ENCODE measurements at regions not wholly inside any gene's neighbourhood (a gene's known extent, or its start where the extent isn't known, plus 50 kb on each side); places are given as distances from the start of the nearest gene placed in this dataset.

- DNase-seq (ENCODE audit: low read depth in 1 of 2, low spot score in 1 of 2) (no peak), ATAC-seq (0 out of 6 replicates have a peak, but pooled peaks of 1 of the 2 experiments have one; percentile 30), FAIRE-seq (no peak)
- WGBS (ENCODE audit: missing lambda C conversion rate): 37% methylated on average over 4 of the region's 4 CpGs
- Histone ChIP-seq H3K4me2 (no peak overlapping the region), H3K27ac (no peak overlapping the region), H3K9me3 (peaks cover 18% of the 10 kb centered on the region; the same call in 2 of the 3 replicates), H3K4me3 (no peak overlapping the region), H3K4me1 (no peaks in the 10 kb centered on the region)
- CTCF ChIA-PET: interaction anchor here (0.8 to 3.1 kb wide), 7 partner anchors 8 to 84 kb away, joined by 3 to 11 read pairs (median 5); no protein-coding TSS in a partner anchor
- TF ChIP-seq HOXB13 (CRISPR knock-in tag; IDR thresholded peaks at IDR 0.05; ENCODE audit: low read depth) (no peak), POLR2A (IDR thresholded peaks at IDR 0.05; ENCODE audit: low read length) (no peak), KDM1A (IDR thresholded peaks at IDR 0.05; ENCODE audit: low read depth) (no peak), CTCF (IDR thresholded peaks at IDR 0.05) (no peak), GATA3 (IDR thresholded peaks at IDR 0.05; ENCODE audit: borderline replicate concordance) (no peak), HOXA7 (CRISPR knock-in tag; IDR thresholded peaks at IDR 0.05) (no peak), CHD2 (IDR thresholded peaks at IDR 0.05; ENCODE audit: low read length, partially characterized antibody) (no peak), CBX2 (IDR thresholded peaks at IDR 0.05; ENCODE audit: borderline replicate concordance, low read depth) (no peak), E2F6 (IDR thresholded peaks at IDR 0.05; ENCODE audit: borderline replicate concordance, low read depth) (no peak), ESRRA (IDR thresholded peaks at IDR 0.05; ENCODE audit: borderline replicate concordance, low read length) (no peak), HDAC2 (IDR thresholded peaks at IDR 0.05) (no peak), HES2 (IDR thresholded peaks at IDR 0.05) (no peak), POLR2AphosphoS2 (conservative IDR thresholded peaks at IDR 0.05; ENCODE audit: low read length) (no peak), RNF2 (IDR thresholded peaks at IDR 0.05; ENCODE audit: borderline replicate concordance, low read depth) (no peak)
- POLR2A ChIA-PET: no interaction called here
Observed at GRCh38 chr2:74751981-74752851, 81.7 kb upstream of the HK2 start.

GRCh38 chr2:74755386-74755785, 78.5 kb upstream of the HK2 start:
- TF ChIP-seq CHD4 (IDR thresholded peaks at IDR 0.05; ENCODE audit: borderline replicate concordance): no peak
- no peak for TF ChIP-seq EP300 (IDR thresholded peaks at IDR 0.05)
- WGBS (ENCODE audit: missing lambda C conversion rate): 41% methylated on average over 4 of the region's 4 CpGs
- POLR2A ChIA-PET: no interaction called here
- no peak for FAIRE-seq
- Histone ChIP-seq H3K9me3 (peaks cover 24% of the 10 kb centered on the region), H3K4me2 (no peak overlapping the region), H3K27ac (no peak overlapping the region), H3K4me3 (no peak overlapping the region), H3K4me1 (no peaks in the 10 kb centered on the region)
- no peak for ATAC-seq
- DNase-seq (ENCODE audit: low read depth in 1 of 2, low spot score in 1 of 2): no peak
- CTCF ChIA-PET: interaction anchor here (0.7 kb wide), 1 partner anchor 11 kb away, joined by 3 read pairs; no protein-coding TSS in a partner anchor

GRCh38 chr2:74756356-74756890, 77.5 kb upstream of the HK2 start:
- ATAC-seq: no peak
- Histone ChIP-seq H3K4me2 (no peak overlapping the region), H3K9me3 (peaks cover 24% of the 10 kb centered on the region), H3K4me1 (no peaks in the 10 kb centered on the region), H3K27ac (no peak overlapping the region), H3K4me3 (no peak overlapping the region)
- ChIA-PET CTCF (interaction anchor here (1.3 kb wide), 1 partner anchor 41 kb away, joined by 3 read pairs; no protein-coding TSS in a partner anchor), POLR2A (no interaction called here)
- TF ChIP-seq CBX8 (IDR thresholded peaks at IDR 0.05): no peak
- no peak for TF ChIP-seq RFX5 (IDR thresholded peaks at IDR 0.05)
- no peak for TF ChIP-seq RAD21 (conservative IDR thresholded peaks at IDR 0.05 in 1 of 2, IDR thresholded peaks at IDR 0.05 in 1 of 2)
- no peak for TF ChIP-seq ZFP36 (IDR thresholded peaks at IDR 0.05; ENCODE audit: borderline replicate concordance, partially characterized antibody)
- TF ChIP-seq ELK1 (IDR thresholded peaks at IDR 0.05; ENCODE audit: low read depth, low read length): no peak
- TF ChIP-seq MAZ (IDR thresholded peaks at IDR 0.05; ENCODE audit: borderline replicate concordance, low read depth, low read length): no peak
- TF ChIP-seq POLR2AphosphoS2 (conservative IDR thresholded peaks at IDR 0.05; ENCODE audit: low read length): no peak
- TF ChIP-seq E2F6 (IDR thresholded peaks at IDR 0.05; ENCODE audit: borderline replicate concordance, low read depth): no peak
- no peak for FAIRE-seq
- DNase-seq (ENCODE audit: low read depth in 1 of 2, low spot score in 1 of 2): peak in 1 of 2 experiments; percentile 14

All from A549 (cell line).